ENCODE measurements at regions not wholly inside any gene's neighbourhood (a gene's known extent, or its start where the extent isn't known, plus 50 kb on each side); places are given as distances from the start of the nearest gene placed in this dataset.

DNA sequence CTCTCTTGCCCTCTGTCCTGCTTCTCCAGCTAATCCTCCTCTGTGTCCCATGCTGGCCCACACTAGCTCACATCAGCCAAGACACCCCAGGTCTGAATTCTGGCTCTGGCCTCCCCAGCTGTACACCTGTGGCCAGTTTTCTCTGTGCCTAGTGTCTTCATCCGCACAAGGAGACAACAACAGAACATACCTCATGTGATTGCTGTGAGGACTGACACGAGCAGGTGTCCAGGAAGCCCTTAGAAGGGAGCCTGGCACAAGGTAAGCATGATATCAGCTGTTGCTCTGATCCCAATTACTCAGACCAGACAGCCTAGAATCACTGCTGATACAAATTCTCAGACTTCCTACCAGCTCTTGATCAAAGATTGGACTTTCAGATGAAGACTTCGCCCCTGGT lies 71.2 kb upstream of the GJB5 start:
- H3K9me3 ChIP-seq (ENCODE audit: control insufficient read depth in 1 of 2, low read length in 2 of 2) = no peaks in the 10 kb centered on the region
- no peaks in the 10 kb centered on the region for H3K36me3 ChIP-seq (ENCODE audit: control insufficient read depth in 1 of 2, insufficient read depth in 2 of 2, low read length in 2 of 2)
- H3K27ac ChIP-seq (ENCODE audit: low read depth, low read length) = no peak overlapping the region
- H3K9ac ChIP-seq (ENCODE audit: low read depth in 1 of 2, low read length in 2 of 2) = no peak overlapping the region
- H3K27me3 ChIP-seq (ENCODE audit: control insufficient read depth in 1 of 2, insufficient read depth in 2 of 2, low read length in 2 of 2) = no peaks in the 10 kb centered on the region
- no peaks in the 10 kb centered on the region for H3K4me1 ChIP-seq (ENCODE audit: control insufficient read depth in 1 of 2, insufficient read depth in 2 of 2, low read length in 2 of 2)
- H3K4me3 ChIP-seq (ENCODE audit: low read depth in 1 of 2, low read length in 2 of 2) = no peak overlapping the region

DNA sequence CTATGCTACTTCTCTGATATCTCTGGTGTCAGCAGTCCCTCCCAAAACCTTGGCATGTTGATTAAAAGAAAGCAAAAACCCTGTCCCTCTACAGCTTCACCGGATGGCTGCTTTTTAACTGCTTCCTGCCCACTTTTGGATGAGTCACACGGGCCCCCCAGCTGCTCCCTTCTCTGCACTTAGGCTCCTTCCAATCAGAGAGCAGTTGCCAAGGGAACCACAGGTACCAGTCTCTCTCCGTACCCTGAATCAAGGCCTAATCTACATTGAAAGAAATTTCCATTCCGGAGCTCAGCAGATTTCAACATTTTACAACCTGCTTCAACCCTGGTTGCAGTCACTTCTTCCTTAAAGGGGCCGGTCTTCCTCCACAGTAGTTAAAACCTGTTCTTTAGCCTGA lies 70.6 kb upstream of the GJB5 start:
- Histone ChIP-seq H3K9ac (ENCODE audit: low read depth in 1 of 2, low read length in 2 of 2) (no peak overlapping the region), H3K9me3 (ENCODE audit: control insufficient read depth in 1 of 2, low read length in 2 of 2) (no peaks in the 10 kb centered on the region), H3K4me3 (ENCODE audit: low read depth in 1 of 2, low read length in 2 of 2) (no peak overlapping the region), H3K27me3 (ENCODE audit: control insufficient read depth in 1 of 2, insufficient read depth in 2 of 2, low read length in 2 of 2) (no peaks in the 10 kb centered on the region), H3K27ac (ENCODE audit: low read depth, low read length) (no peak overlapping the region), H3K36me3 (ENCODE audit: control insufficient read depth in 1 of 2, insufficient read depth in 2 of 2, low read length in 2 of 2) (no peaks in the 10 kb centered on the region), H3K4me1 (ENCODE audit: control insufficient read depth in 1 of 2, insufficient read depth in 2 of 2, low read length in 2 of 2) (no peaks in the 10 kb centered on the region)

DNA sequence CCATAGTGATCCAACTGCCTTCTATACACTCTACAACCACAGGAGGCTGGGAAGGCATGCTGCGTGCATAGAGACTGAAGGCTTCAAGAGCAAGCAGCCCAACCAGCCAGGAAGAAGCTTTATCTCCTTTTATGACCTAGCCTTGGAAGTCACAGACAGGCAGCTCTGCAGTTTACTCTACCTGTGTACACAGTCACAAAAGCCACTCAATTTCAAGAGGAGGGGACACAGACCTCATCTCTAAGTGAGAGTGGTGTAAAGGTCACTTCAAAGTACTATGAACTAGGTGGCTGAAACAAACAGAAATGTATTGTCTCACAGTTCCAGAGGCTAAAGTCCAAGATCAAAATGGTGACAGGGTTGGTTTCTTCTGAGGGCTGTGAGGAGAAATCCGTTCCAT lies 69.6 kb upstream of the GJB5 start:
- H3K36me3 ChIP-seq (ENCODE audit: control insufficient read depth in 1 of 2, insufficient read depth in 2 of 2, low read length in 2 of 2) = no peaks in the 10 kb centered on the region
- H3K9ac ChIP-seq (ENCODE audit: low read depth in 1 of 2, low read length in 2 of 2) = no peak overlapping the region
- no peaks in the 10 kb centered on the region for H3K27me3 ChIP-seq (ENCODE audit: control insufficient read depth in 1 of 2, insufficient read depth in 2 of 2, low read length in 2 of 2)
- H3K9me3 ChIP-seq (ENCODE audit: control insufficient read depth in 1 of 2, low read length in 2 of 2) = no peaks in the 10 kb centered on the region
- no peaks in the 10 kb centered on the region for H3K4me1 ChIP-seq (ENCODE audit: control insufficient read depth in 1 of 2, insufficient read depth in 2 of 2, low read length in 2 of 2)
- no peak overlapping the region for H3K27ac ChIP-seq (ENCODE audit: low read depth, low read length)
- no peak overlapping the region for H3K4me3 ChIP-seq (ENCODE audit: low read depth in 1 of 2, low read length in 2 of 2)

DNA sequence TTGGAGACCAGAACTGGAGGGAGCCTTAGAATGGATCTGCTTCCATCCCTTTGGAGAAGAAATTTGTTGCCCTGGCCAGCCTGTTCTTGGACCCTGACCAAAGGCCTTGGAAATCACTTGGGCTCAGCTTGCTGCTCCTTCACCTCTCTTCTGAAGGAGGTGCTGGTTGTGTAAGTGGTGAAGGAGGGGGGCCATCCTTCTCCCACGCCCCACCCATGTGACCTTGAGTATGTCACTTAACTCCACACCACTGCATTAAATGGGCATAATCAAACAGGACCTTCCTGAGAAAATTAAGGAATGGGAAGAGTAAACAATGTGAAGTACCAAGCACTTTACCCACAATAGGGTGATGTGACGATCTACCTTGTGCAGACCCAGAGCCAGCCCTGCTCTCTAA lies 68.3 kb upstream of the GJB5 start:
- no peak overlapping the region for H3K27ac ChIP-seq (ENCODE audit: low read depth, low read length)
- no peaks in the 10 kb centered on the region for H3K4me1 ChIP-seq (ENCODE audit: control insufficient read depth in 1 of 2, insufficient read depth in 2 of 2, low read length in 2 of 2)
- H3K27me3 ChIP-seq (ENCODE audit: control insufficient read depth in 1 of 2, insufficient read depth in 2 of 2, low read length in 2 of 2) = no peaks in the 10 kb centered on the region
- H3K9ac ChIP-seq (ENCODE audit: low read depth in 1 of 2, low read length in 2 of 2) = no peak overlapping the region
- no peaks in the 10 kb centered on the region for H3K9me3 ChIP-seq (ENCODE audit: control insufficient read depth in 1 of 2, low read length in 2 of 2)
- H3K36me3 ChIP-seq (ENCODE audit: control insufficient read depth in 1 of 2, insufficient read depth in 2 of 2, low read length in 2 of 2) = no peaks in the 10 kb centered on the region
- H3K4me3 ChIP-seq (ENCODE audit: low read depth in 1 of 2, low read length in 2 of 2) = no peak overlapping the region

DNA sequence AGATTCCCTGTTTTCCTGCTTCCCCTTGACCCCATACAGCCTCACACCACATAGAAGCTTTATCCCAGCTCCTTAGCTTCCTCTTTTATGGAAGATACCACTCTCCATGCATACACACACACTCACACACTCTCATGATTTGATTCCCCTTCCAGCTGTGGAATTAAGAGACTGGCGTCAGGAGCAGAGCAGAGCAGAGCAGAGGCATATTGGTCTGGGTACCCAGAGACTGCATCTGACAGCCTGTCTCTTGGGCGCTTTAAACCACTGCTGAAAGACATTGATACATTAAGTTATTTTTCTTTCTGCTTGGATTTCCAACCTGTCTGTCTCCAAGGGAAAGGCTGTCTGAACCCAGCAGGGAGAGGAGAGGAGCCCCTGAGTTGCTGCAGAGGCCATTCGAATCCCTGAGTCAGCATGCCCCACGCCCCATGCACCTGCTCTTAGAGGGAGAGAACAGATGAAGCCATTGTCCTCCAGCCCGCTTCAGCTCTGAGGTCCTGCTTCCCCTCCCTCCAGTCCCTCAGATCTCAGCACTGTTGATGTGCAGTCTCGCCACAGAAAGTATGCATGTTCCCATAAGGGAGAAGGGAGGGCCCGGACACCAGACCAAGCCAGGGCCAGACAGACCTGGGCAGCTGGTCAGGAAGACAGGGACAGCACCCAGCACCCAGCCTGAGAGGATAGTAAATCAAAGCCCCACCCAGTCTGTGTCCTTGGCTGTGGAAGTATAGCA lies 66.7 kb upstream of the GJB5 start:
- no peak overlapping the region for H3K9ac ChIP-seq (ENCODE audit: low read depth in 1 of 2, low read length in 2 of 2)
- no peaks in the 10 kb centered on the region for H3K27me3 ChIP-seq (ENCODE audit: control insufficient read depth in 1 of 2, insufficient read depth in 2 of 2, low read length in 2 of 2)
- H3K36me3 ChIP-seq (ENCODE audit: control insufficient read depth in 1 of 2, insufficient read depth in 2 of 2, low read length in 2 of 2) = no peaks in the 10 kb centered on the region
- no peak overlapping the region for H3K4me3 ChIP-seq (ENCODE audit: low read depth in 1 of 2, low read length in 2 of 2)
- H3K9me3 ChIP-seq (ENCODE audit: control insufficient read depth in 1 of 2, low read length in 2 of 2) = no peaks in the 10 kb centered on the region
- H3K27ac ChIP-seq (ENCODE audit: low read depth, low read length) = no peak overlapping the region
- H3K4me1 ChIP-seq (ENCODE audit: control insufficient read depth in 1 of 2, insufficient read depth in 2 of 2, low read length in 2 of 2) = no peaks in the 10 kb centered on the region

DNA sequence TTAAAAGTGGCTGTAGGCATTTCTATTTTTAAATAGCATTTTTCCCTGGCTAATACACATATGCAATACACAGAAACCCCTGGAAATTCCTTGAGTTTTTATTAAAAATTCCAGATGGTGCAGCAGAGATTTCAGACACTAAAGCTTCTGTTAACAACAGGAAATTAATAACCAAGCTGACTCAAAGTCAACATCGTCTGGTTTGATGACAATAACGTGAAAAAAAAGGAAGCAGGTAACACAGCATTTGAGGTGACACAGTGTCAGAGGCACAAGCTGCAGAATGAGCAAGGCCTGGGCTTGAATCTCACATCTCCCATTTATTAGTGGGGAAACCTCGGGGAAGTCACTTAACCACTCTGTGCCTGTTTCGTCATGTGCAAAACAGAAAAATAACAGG lies 64.6 kb upstream of the GJB5 start:
- no peak overlapping the region for H3K27ac ChIP-seq (ENCODE audit: low read depth, low read length)

DNA sequence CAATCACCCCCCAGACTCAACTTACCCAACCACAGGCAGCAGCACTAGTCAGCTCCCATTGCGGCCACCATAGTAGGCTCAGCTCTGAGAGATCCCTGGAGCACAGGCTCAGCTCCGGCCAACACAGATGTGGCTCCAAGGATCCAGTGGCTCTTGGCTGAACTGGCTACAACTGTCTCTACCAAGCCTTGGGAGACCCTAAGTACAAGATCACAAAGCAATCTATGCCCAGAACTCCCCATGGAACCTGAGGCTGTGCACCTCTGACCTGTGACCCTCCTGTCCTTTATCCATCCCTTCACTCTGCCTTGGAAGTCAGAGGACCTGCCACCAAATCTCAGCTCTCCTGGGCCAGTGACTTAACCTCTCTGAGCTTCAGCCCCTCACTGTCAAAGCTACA lies 61.8 kb upstream of the GJB5 start:
- Histone ChIP-seq H3K36me3 (ENCODE audit: control insufficient read depth in 1 of 2, insufficient read depth in 2 of 2, low read length in 2 of 2) (no peaks in the 10 kb centered on the region), H3K9me3 (ENCODE audit: control insufficient read depth in 1 of 2, low read length in 2 of 2) (no peaks in the 10 kb centered on the region), H3K27me3 (ENCODE audit: control insufficient read depth in 1 of 2, insufficient read depth in 2 of 2, low read length in 2 of 2) (peaks cover 0 to 2% of the 10 kb centered on the region in 2 donors), H3K27ac (ENCODE audit: low read depth, low read length) (no peak overlapping the region), H3K4me1 (ENCODE audit: control insufficient read depth in 1 of 2, insufficient read depth in 2 of 2, low read length in 2 of 2) (no peaks in the 10 kb centered on the region), H3K4me3 (ENCODE audit: low read depth in 1 of 2, low read length in 2 of 2) (no peak overlapping the region), H3K9ac (ENCODE audit: low read depth in 1 of 2, low read length in 2 of 2) (no peak overlapping the region)

More for the DNA sequence above, 64.6 kb upstream of the GJB5 start:
- Histone ChIP-seq H3K9ac (ENCODE audit: low read depth in 1 of 2, low read length in 2 of 2) (no peak overlapping the region), H3K27me3 (ENCODE audit: control insufficient read depth in 1 of 2, insufficient read depth in 2 of 2, low read length in 2 of 2) (no peaks in the 10 kb centered on the region), H3K4me1 (ENCODE audit: control insufficient read depth in 1 of 2, insufficient read depth in 2 of 2, low read length in 2 of 2) (no peaks in the 10 kb centered on the region), H3K9me3 (ENCODE audit: control insufficient read depth in 1 of 2, low read length in 2 of 2) (no peaks in the 10 kb centered on the region), H3K4me3 (ENCODE audit: low read depth in 1 of 2, low read length in 2 of 2) (no peak overlapping the region), H3K36me3 (ENCODE audit: control insufficient read depth in 1 of 2, insufficient read depth in 2 of 2, low read length in 2 of 2) (no peaks in the 10 kb centered on the region)

DNA sequence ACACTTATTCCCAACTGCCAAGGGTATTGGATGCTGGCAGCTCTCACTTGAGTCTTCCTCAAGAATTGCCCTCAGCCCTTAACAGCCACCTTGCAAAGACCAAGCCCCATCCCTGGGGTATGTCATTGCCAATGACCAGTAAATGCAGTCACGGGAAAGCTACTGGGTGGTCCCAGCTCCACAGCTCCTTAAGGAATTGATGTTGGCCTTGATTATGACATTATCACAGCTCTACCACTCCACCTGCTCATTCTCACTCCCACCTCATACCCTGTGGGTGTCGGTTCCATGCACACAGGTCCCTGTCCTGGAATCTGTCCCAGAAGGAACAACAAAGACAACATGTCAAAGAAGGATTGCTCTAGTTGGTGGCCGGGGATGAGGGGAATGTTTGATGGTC lies 60.5 kb upstream of the GJB5 start:
- Histone ChIP-seq H3K4me3 (ENCODE audit: low read depth in 1 of 2, low read length in 2 of 2) (no peak overlapping the region), H3K9ac (ENCODE audit: low read depth in 1 of 2, low read length in 2 of 2) (no peak overlapping the region), H3K27ac (ENCODE audit: low read depth, low read length) (no peak overlapping the region), H3K36me3 (ENCODE audit: control insufficient read depth in 1 of 2, insufficient read depth in 2 of 2, low read length in 2 of 2) (no peaks in the 10 kb centered on the region), H3K27me3 (ENCODE audit: control insufficient read depth in 1 of 2, insufficient read depth in 2 of 2, low read length in 2 of 2) (peaks cover 0 to 2% of the 10 kb centered on the region in 2 donors), H3K9me3 (ENCODE audit: control insufficient read depth in 1 of 2, low read length in 2 of 2) (no peaks in the 10 kb centered on the region), H3K4me1 (ENCODE audit: control insufficient read depth in 1 of 2, insufficient read depth in 2 of 2, low read length in 2 of 2) (no peaks in the 10 kb centered on the region)

DNA sequence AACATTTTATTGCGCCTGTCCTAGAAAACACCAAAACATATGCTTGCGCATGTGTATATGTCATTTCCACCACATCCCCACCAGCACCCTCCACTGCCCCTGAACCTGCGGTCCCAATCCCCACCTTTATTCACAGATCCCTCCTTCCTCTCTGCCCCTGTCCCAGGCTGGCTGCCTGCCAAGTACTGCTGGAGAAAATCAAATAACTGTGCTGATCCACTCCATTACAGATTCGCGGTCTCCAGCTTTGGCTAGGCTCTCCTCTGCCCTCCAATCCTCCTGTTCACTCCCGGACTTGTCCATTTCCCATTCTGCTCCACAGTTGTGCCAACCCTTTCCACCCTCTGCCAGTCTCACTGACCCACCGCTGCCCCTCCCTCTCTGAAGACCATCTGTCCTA lies 59.3 kb upstream of the GJB5 start:
- Histone ChIP-seq H3K27me3 (ENCODE audit: control insufficient read depth in 1 of 2, insufficient read depth in 2 of 2, low read length in 2 of 2) (peaks cover 0 to 2% of the 10 kb centered on the region in 2 donors), H3K36me3 (ENCODE audit: control insufficient read depth in 1 of 2, insufficient read depth in 2 of 2, low read length in 2 of 2) (no peaks in the 10 kb centered on the region), H3K9me3 (ENCODE audit: control insufficient read depth in 1 of 2, low read length in 2 of 2) (no peaks in the 10 kb centered on the region), H3K9ac (ENCODE audit: low read depth in 1 of 2, low read length in 2 of 2) (no peak overlapping the region), H3K4me3 (ENCODE audit: low read depth in 1 of 2, low read length in 2 of 2) (no peak overlapping the region), H3K4me1 (ENCODE audit: control insufficient read depth in 1 of 2, insufficient read depth in 2 of 2, low read length in 2 of 2) (no peaks in the 10 kb centered on the region), H3K27ac (ENCODE audit: low read depth, low read length) (no peak overlapping the region)

DNA sequence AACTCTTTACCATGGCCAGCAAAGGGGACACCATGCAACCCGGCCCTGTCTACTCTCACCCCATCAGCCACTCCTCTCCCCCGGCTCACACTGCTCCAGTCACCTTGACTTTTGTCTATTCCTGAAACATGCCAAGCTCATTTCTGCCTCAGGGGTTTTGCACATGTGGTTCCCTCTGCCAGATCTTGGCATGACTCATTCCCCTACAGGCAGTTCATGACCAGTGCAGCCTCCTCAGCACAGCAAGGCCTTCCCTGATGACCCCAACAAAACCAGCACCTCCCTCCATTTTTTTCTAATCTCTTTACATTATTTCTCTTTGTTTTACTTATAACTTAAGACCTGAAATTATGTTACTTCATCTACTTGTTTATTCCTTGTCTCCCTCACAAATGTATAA lies 58.6 kb upstream of the GJB5 start:
- Histone ChIP-seq H3K9ac (ENCODE audit: low read depth in 1 of 2, low read length in 2 of 2) (no peak overlapping the region), H3K36me3 (ENCODE audit: control insufficient read depth in 1 of 2, insufficient read depth in 2 of 2, low read length in 2 of 2) (no peaks in the 10 kb centered on the region), H3K9me3 (ENCODE audit: control insufficient read depth in 1 of 2, low read length in 2 of 2) (no peaks in the 10 kb centered on the region), H3K27ac (ENCODE audit: low read depth, low read length) (no peak overlapping the region), H3K4me1 (ENCODE audit: control insufficient read depth in 1 of 2, insufficient read depth in 2 of 2, low read length in 2 of 2) (no peaks in the 10 kb centered on the region), H3K27me3 (ENCODE audit: control insufficient read depth in 1 of 2, insufficient read depth in 2 of 2, low read length in 2 of 2) (peaks cover 0 to 2% of the 10 kb centered on the region in 2 donors), H3K4me3 (ENCODE audit: low read depth in 1 of 2, low read length in 2 of 2) (no peak overlapping the region)

DNA sequence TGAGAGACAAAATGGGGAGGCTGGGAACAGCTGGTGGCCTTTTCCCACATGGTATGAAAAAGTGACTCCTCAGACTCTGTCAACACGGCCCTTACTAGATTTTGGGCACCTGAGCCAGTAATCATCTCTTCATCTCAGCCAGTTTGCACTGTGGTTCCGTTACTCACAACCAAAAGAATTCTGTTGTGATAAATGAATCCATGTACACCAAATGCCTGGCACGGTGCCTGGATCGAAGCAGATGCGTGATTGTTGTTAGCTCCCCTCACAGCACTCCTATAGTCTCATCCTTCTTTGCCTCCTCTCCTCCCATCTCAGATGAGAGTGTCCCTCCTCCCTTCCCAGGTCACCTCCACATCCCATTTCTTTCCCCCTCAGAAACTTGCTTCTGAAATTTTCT lies 57.9 kb upstream of the GJB5 start:
- Histone ChIP-seq H3K36me3 (ENCODE audit: control insufficient read depth in 1 of 2, insufficient read depth in 2 of 2, low read length in 2 of 2) (no peaks in the 10 kb centered on the region), H3K27me3 (ENCODE audit: control insufficient read depth in 1 of 2, insufficient read depth in 2 of 2, low read length in 2 of 2) (peaks cover 0 to 2% of the 10 kb centered on the region in 2 donors), H3K9me3 (ENCODE audit: control insufficient read depth in 1 of 2, low read length in 2 of 2) (no peaks in the 10 kb centered on the region), H3K9ac (ENCODE audit: low read depth in 1 of 2, low read length in 2 of 2) (no peak overlapping the region), H3K27ac (ENCODE audit: low read depth, low read length) (no peak overlapping the region), H3K4me3 (ENCODE audit: low read depth in 1 of 2, low read length in 2 of 2) (no peak overlapping the region), H3K4me1 (ENCODE audit: control insufficient read depth in 1 of 2, insufficient read depth in 2 of 2, low read length in 2 of 2) (no peaks in the 10 kb centered on the region)

All from duodenal mucosa (tissue), 2 donors.